GM12875 (cell line): ENCODE measurements at regions not wholly inside any gene's neighbourhood (a gene's known extent, or its start where the extent isn't known, plus 50 kb on each side); places are given as distances from the start of the nearest gene placed in this dataset.

Experiments used
- H3K4me3 ChIP-seq: one replicate; pipeline ENCODE4 v1.5.1; 2011; ENCODE audit warnings: low read depth, low read length, control low read depth
- CTCF ChIP-seq: IDR thresholded peaks from 2 replicates; pipeline ENCODE4 v1.5.1; 2011; ENCODE audit warnings: low read depth, mild to moderate bottlenecking, control low read depth, inconsistent platforms, low read length, moderate library complexity, borderline replicate concordance; ENCODE audit not compliant: insufficient read depth

- no peak overlapping the region for H3K4me3 ChIP-seq
- no peak for TF ChIP-seq CTCF
These were observed 69.2 kb upstream of the SFMBT2 start for GRCh38 chr10:7479861-7480598.

GRCh38 chr10:7478727-7479457, 68.1 kb upstream of the SFMBT2 start:
- no peak overlapping the region for H3K4me3 ChIP-seq

GRCh38 chr10:7477538-7478334, 66.9 kb upstream of the SFMBT2 start:
- H3K4me3 ChIP-seq, result no peak overlapping the region
- TF ChIP-seq CTCF, result no peak

More at GRCh38 chr10:7478727-7479457, 68.1 kb upstream of the SFMBT2 start:
- no peak for TF ChIP-seq CTCF

- no peak for TF ChIP-seq CTCF
- H3K4me3 ChIP-seq, result no peak overlapping the region
These were observed 65.1 kb upstream of the SFMBT2 start for GRCh38 chr10:7475939-7476338.

- peak overlapping the region; percentile 15 for H3K4me3 ChIP-seq
- no peak for TF ChIP-seq CTCF
These were observed 64.4 kb upstream of the SFMBT2 start for GRCh38 chr10:7475046-7475911.

- no peak for TF ChIP-seq CTCF
These were observed 63.6 kb upstream of the SFMBT2 start for GRCh38 chr10:7474388-7474787.

More at GRCh38 chr10:7474388-7474787, 63.6 kb upstream of the SFMBT2 start:
- H3K4me3 ChIP-seq, result no peak overlapping the region
